K562 (cell line): ENCODE measurements at regions not wholly inside any gene's neighbourhood (a gene's known extent, or its start where the extent isn't known, plus 50 kb on each side); places are given as distances from the start of the nearest gene placed in this dataset.

Experiments used
- ATAC-seq: fragments of 200-7000 bp; cut with Tn5 transposase; 3 replicates; pipeline ENCODE4 v1.9.1; 2020; ENCODE audit warnings: moderate library complexity
- BruUV-seq: library from RNA; stranded (reverse); fragments of 400-500 nt; replicated peaks from 2 replicates; lab custom pipeline; 2021; lab: Mats Ljungman, UMichigan
- CTCF ChIA-PET: fragments of 300-600 bp; formaldehyde crosslinking; extraction: SDS; loops from one replicate; lab custom pipeline; 2021; ENCODE audit warnings: low intra/inter-chr PET ratio; lab: Yijun Ruan, JAX
- POLR2A ChIA-PET: fragments of 300-600, 350-650 bp; sonication (Branson Sonifier 250); formaldehyde crosslinking; extraction: SDS; loops from one replicate; lab custom pipeline; 2021; ENCODE audit warnings: antibody characterized with exemption, inconsistent platforms; lab: Yijun Ruan, JAX
- DNase-seq, 4 experiments: peaks; one replicate each; pipeline versions ENCODE4 v3.0.0 to v3.0.0-alpha.2; 2011 to 2018; ENCODE audit warnings: low spot score in 3 of 4, mixed read lengths in 3 of 4; ENCODE audit errors: extremely low read depth in 1 of 4
- FAIRE-seq: peaks from 2 replicates; lab custom pipeline; 2011; peaks lifted over from hg19 to GRCh38; lab: Jason Lieb, UNC
- H2AFZ ChIP-seq: 2 replicates; pipeline ENCODE4 v1.6.0; 2011; ENCODE audit warnings: low read depth, low read length, control low read depth, inconsistent platforms
- H3K27ac ChIP-seq: fragments of 200-600 bp; 3 replicates; pipeline ENCODE4 v1.8.0; 2011; ENCODE audit warnings: low read depth, mild to moderate bottlenecking, control low read depth, inconsistent platforms, low read length, moderate library complexity, mixed read lengths; ENCODE audit errors: extremely low read depth
- H3K27me3 ChIP-seq, 2 experiments: fragments of 300-600 bp in 1 of 2; 2 replicates in 1 of 2; 3 replicates in 1 of 2; pipeline versions ENCODE4 v1.6.0 to v1.8.0; 2011; ENCODE audit warnings: inconsistent platforms in 2 of 2, low read length in 2 of 2, mild to moderate bottlenecking in 1 of 2, mixed read lengths in 1 of 2, moderate library complexity in 1 of 2; ENCODE audit not compliant: control insufficient read depth in 2 of 2, insufficient read depth in 2 of 2
- H3K36me3 ChIP-seq: fragments of 300-600 bp; 3 replicates; pipeline ENCODE4 v1.8.0; 2011; ENCODE audit warnings: mild to moderate bottlenecking, low read length, inconsistent platforms; ENCODE audit not compliant: control insufficient read depth, insufficient read depth
- H3K4me1 ChIP-seq, 2 experiments: fragments of 200-600 bp in 1 of 2; replicated peaks in 1 of 2; 2 replicates in 1 of 2; 3 replicates in 1 of 2; pipeline versions ENCODE4 v1.5.1 to v1.8.0; 2011; ENCODE audit warnings: inconsistent platforms in 2 of 2, low read length in 2 of 2, mild to moderate bottlenecking in 1 of 2, mixed read lengths in 1 of 2, moderate library complexity in 1 of 2; ENCODE audit not compliant: control insufficient read depth in 2 of 2, insufficient read depth in 2 of 2
- H3K4me2 ChIP-seq: 2 replicates; pipeline ENCODE4 v1.6.1; 2011; ENCODE audit warnings: low read length, control low read depth, inconsistent platforms, mixed read lengths; ENCODE audit not compliant: insufficient read depth
- H3K4me3 ChIP-seq: fragments of 200-600 bp; sonication (generic), shearing (Covaris generic); 2 replicates; pipeline ENCODE4 v1.5.1; 2016; ENCODE audit warnings: control low read depth, inconsistent platforms
- H3K79me2 ChIP-seq: fragments of 200-600 bp; 3 replicates; pipeline ENCODE4 v1.8.0; 2011; ENCODE audit warnings: low read length, inconsistent platforms; ENCODE audit not compliant: control insufficient read depth, insufficient read depth
- H3K9ac ChIP-seq, 2 experiments: 2 replicates each; pipeline versions ENCODE4 v1.6.0 to v1.6.1; 2011; ENCODE audit warnings: low read depth in 2 of 2, low read length in 2 of 2, control low read depth in 1 of 2, inconsistent platforms in 1 of 2, mild to moderate bottlenecking in 1 of 2, mixed read lengths in 1 of 2; ENCODE audit not compliant: insufficient read depth in 1 of 2
- H3K9me1 ChIP-seq: one replicate; pipeline ENCODE4 v1.6.0; 2011; ENCODE audit warnings: inconsistent platforms, mild to moderate bottlenecking, low read length, moderate library complexity; ENCODE audit not compliant: control insufficient read depth, insufficient read depth
- H3K9me3 ChIP-seq: replicated peaks from 2 replicates; pipeline ENCODE4 v1.5.1; 2011; ENCODE audit warnings: low read depth, low read length, inconsistent platforms; ENCODE audit not compliant: control insufficient read depth, insufficient read depth
- H4K20me1 ChIP-seq: replicated peaks from 2 replicates; pipeline ENCODE4 v1.6.1; 2011; ENCODE audit warnings: low read length, inconsistent platforms, mixed read lengths; ENCODE audit not compliant: control insufficient read depth, insufficient read depth
- CAMTA2 ChIP-seq: fragments of 250-450 bp; sonication (Bioruptor Pico); conservative IDR thresholded peaks from 2 replicates; pipeline ENCODE4 v1.5.1; 2022
- CBFA2T3 ChIP-seq: fragments of 450-650 bp; IDR thresholded peaks from 2 replicates; pipeline ENCODE4 v1.6.1; 2017
- CLOCK ChIP-seq: fragments of 250-450 bp; sonication (Bioruptor Pico); IDR thresholded peaks from 2 replicates; pipeline ENCODE4 v1.4.0; 2020; ENCODE audit warnings: mild to moderate bottlenecking, moderate library complexity, borderline replicate concordance
- FOS ChIP-seq: IDR thresholded peaks from 3 replicates; pipeline ENCODE4 v1.6.1; 2011; ENCODE audit not compliant: insufficient read length; ENCODE audit errors: extremely low read depth
- FOXK2 ChIP-seq, 2 experiments: fragments of 450-650 bp; IDR thresholded peaks in 1 of 2; conservative IDR thresholded peaks in 1 of 2; 2 replicates each; pipeline ENCODE4 v1.6.1; 2016; ENCODE audit warnings: low read depth in 2 of 2, mild to moderate bottlenecking in 1 of 2
- FOXP1 ChIP-seq: sonication (generic); formaldehyde crosslinking; IDR thresholded peaks from 2 replicates; pipeline ENCODE4 v1.8.0; 2022; ENCODE audit warnings: mild to moderate bottlenecking, missing genetic modification reagents
- GTF2A2 ChIP-seq: IDR thresholded peaks from 2 replicates; pipeline ENCODE4 v1.6.1; 2016; ENCODE audit warnings: mild to moderate bottlenecking, missing genetic modification characterization, missing compliant biosample characterization
- MAFG ChIP-seq: fragments of 450-650 bp; conservative IDR thresholded peaks from 2 replicates; pipeline ENCODE4 v1.6.1; 2016; ENCODE audit warnings: missing genetic modification characterization, missing compliant biosample characterization
- RBM22 ChIP-seq: fragments of 200-400 bp; formaldehyde crosslinking; IDR thresholded peaks from 2 replicates; pipeline ENCODE4 v1.6.1; 2018; ENCODE audit warnings: low read length, low read depth; ENCODE audit not compliant: poor library complexity, severe bottlenecking
- TAL1 ChIP-seq: fragments of 450-650 bp; IDR thresholded peaks from 2 replicates; pipeline ENCODE4 v1.6.1; 2016; ENCODE audit warnings: mild to moderate bottlenecking
- ZNF124 ChIP-seq: sonication (generic); formaldehyde crosslinking; IDR thresholded peaks from 2 replicates; pipeline ENCODE4 v1.8.1; 2022; ENCODE audit warnings: missing genetic modification reagents
- ZNF316 ChIP-seq: fragments of 450-650 bp; IDR thresholded peaks from 2 replicates; pipeline ENCODE4 v1.6.1; 2016
- ZNF561 ChIP-seq: fragments of 450-650 bp; formaldehyde crosslinking; conservative IDR thresholded peaks from 2 replicates; pipeline ENCODE4 v1.4.0; 2020; ENCODE audit warnings: mild to moderate bottlenecking, moderate library complexity
- ZNF592 ChIP-seq: fragments of 450-650 bp; IDR thresholded peaks from 2 replicates; pipeline ENCODE4 v1.6.1; 2017; ENCODE audit warnings: antibody characterized with exemption, mild to moderate bottlenecking
- WGBS: fragments of 100-300 bp; shearing (Covaris generic); methylation state at CpG from one replicate; pipeline ENCODE4 v1.1.6; 2016; ENCODE audit warnings: low coverage, mixed read lengths; ENCODE audit not compliant: insufficient coverage; ENCODE audit errors: missing lambda C conversion rate; 5-methylcytosine and 5-hydroxymethylcytosine counted together
- in situ Hi-C: fragments of 300-500 bp; cut with MboI; formaldehyde crosslinking; loops from 4 replicates; pipeline ENCODE4 v1.15.0; 2018; ENCODE audit warnings: inconsistent platforms, mixed read lengths
- intact Hi-C: fragments of 100-400 bp; cut with micrococcal nuclease; formaldehyde crosslinking; loops from 2 replicates; pipeline ENCODE4 v1.14.2; 2022

- Histone ChIP-seq H3K9me3 (no peaks in the 10 kb centered on the region), H3K27ac (no peak overlapping the region), H3K27me3 (no peaks in the 10 kb centered on the region), H3K79me2 (no peaks in the 10 kb centered on the region), H4K20me1 (no peaks in the 10 kb centered on the region), H3K4me3 (no peak overlapping the region), H3K4me2 (no peak overlapping the region), H3K9ac (no peak overlapping the region), H3K4me1 (no peaks in the 10 kb centered on the region), H3K9me1 (no peaks in the 10 kb centered on the region), H3K36me3 (no peaks in the 10 kb centered on the region), H2AFZ (no peak overlapping the region)
- 6% methylated on average over 1 of the region's 1 CpG for WGBS
- ChIA-PET CTCF (no interaction called here), POLR2A (no interaction called here)
- FAIRE-seq (no peak), DNase-seq (no peak), ATAC-seq (no peak)
- in situ Hi-C loops, result no loop called here
- intact Hi-C loops, result no loop called here
- TF ChIP-seq MAFG, result 0 out of 2 replicates have a peak, but pooled peaks have one; percentile 5
- TF ChIP-seq CAMTA2 (CRISPR knock-in tag), result no peak
- TF ChIP-seq ZNF561 (CRISPR knock-in tag), result no peak
- no peak for TF ChIP-seq TAL1
- no peak for TF ChIP-seq RBM22
- TF ChIP-seq ZNF124, result no peak
- no peak for TF ChIP-seq FOXK2 (conservative IDR thresholded peaks at IDR 0.05 in 1 of 2, IDR thresholded peaks at IDR 0.05 in 1 of 2; ENCODE audit: low read depth in 2 of 2)
- no peak for TF ChIP-seq CLOCK
- no peak for TF ChIP-seq CBFA2T3
- no peak for TF ChIP-seq FOXP1
- TF ChIP-seq ZNF592, result no peak
- TF ChIP-seq FOS, result no peak
- TF ChIP-seq GTF2A2 (tag), result no peak
- peak; percentile 35; the same call in 1 of the 2 replicates for TF ChIP-seq ZNF316
- no TSS peak for BruUV-seq
These were observed 369.9 kb upstream of the PLSCR5 start for GRCh38 chr3:146975032-146975431.
